HepG2 (cell line): ENCODE measurements at regions not wholly inside any gene's neighbourhood (a gene's known extent, or its start where the extent isn't known, plus 50 kb on each side); places are given as distances from the start of the nearest gene placed in this dataset.

Experiments used
- ATAC-seq: fragments of 200-7000 bp; cut with Tn5 transposase; 3 replicates; pipeline ENCODE4 v1.9.1; 2020; ENCODE audit warnings: mild to moderate bottlenecking, moderate library complexity
- BruUV-seq: library from RNA; stranded (reverse); fragments of 400-500 nt; replicated peaks from 2 replicates; lab custom pipeline; 2021; lab: Mats Ljungman, UMichigan
- CTCF ChIA-PET: fragments of 300-600 bp; formaldehyde crosslinking; extraction: SDS; loops from one replicate; lab custom pipeline; 2021; ENCODE audit warnings: low total read pairs, inconsistent platforms, low intra/inter-chr PET ratio; lab: Yijun Ruan, JAX
- POLR2A ChIA-PET: fragments of 350-600 bp; sonication (Branson Sonifier 250); formaldehyde crosslinking; loops from one replicate; lab custom pipeline; 2020; ENCODE audit warnings: antibody characterized with exemption, inconsistent platforms; lab: Yijun Ruan, JAX
- DNase-seq: peaks from one replicate; pipeline ENCODE4 v3.0.0-alpha.2; 2015; ENCODE audit warnings: low spot score
- FAIRE-seq: peaks from 3 replicates; lab custom pipeline; 2011; peaks lifted over from hg19 to GRCh38; lab: Jason Lieb, UNC
- H2AFZ ChIP-seq: one replicate; pipeline ENCODE4 v1.6.1; 2011; ENCODE audit warnings: low read length, inconsistent platforms
- H3K27ac ChIP-seq: fragments of 300-600 bp; 3 replicates; pipeline ENCODE4 v1.8.0; 2011; ENCODE audit warnings: mixed run types, mild to moderate bottlenecking, mixed read lengths, low read length, inconsistent platforms; ENCODE audit not compliant: insufficient read depth; ENCODE audit errors: extremely low read length
- H3K27me3 ChIP-seq, 2 experiments: fragments of 200-600 bp in 1 of 2; 2 replicates in 1 of 2; 3 replicates in 1 of 2; pipeline versions ENCODE4 v1.6.0 to v1.8.0; 2011; ENCODE audit warnings: low read length in 2 of 2, mild to moderate bottlenecking in 2 of 2, moderate library complexity in 2 of 2, inconsistent platforms in 1 of 2; ENCODE audit not compliant: insufficient read depth in 2 of 2, control insufficient read depth in 1 of 2
- H3K36me3 ChIP-seq, 2 experiments: fragments of 200-600 bp in 1 of 2; replicated peaks in 1 of 2; 2 replicates in 1 of 2; 3 replicates in 1 of 2; pipeline versions ENCODE4 v1.5.1 to v1.8.0; 2011; ENCODE audit warnings: low read length in 2 of 2, inconsistent platforms in 1 of 2; ENCODE audit not compliant: insufficient read depth in 2 of 2, control insufficient read depth in 1 of 2
- H3K4me1 ChIP-seq: 2 replicates; pipeline ENCODE4 v1.5.1; 2012; ENCODE audit warnings: low read length, inconsistent platforms; ENCODE audit not compliant: insufficient read depth
- H3K4me2 ChIP-seq: 2 replicates; pipeline ENCODE4 v1.6.0; 2011; ENCODE audit warnings: low read depth, low read length, inconsistent platforms
- H3K4me3 ChIP-seq, 3 experiments: fragments of 200-600 bp in 1 of 3; sonication (generic), shearing (Covaris generic) in 1 of 3; replicated peaks in 1 of 3; 2 replicates each; pipeline ENCODE4 v1.5.1; 2011 to 2016; ENCODE audit warnings: low read length in 3 of 3, inconsistent platforms in 2 of 3, low read depth in 2 of 3, mild to moderate bottlenecking in 2 of 3, control low read depth in 1 of 3, mixed read lengths in 1 of 3; ENCODE audit not compliant: insufficient read depth in 1 of 3
- H3K79me2 ChIP-seq: one replicate; pipeline ENCODE4 v1.6.1; 2011; ENCODE audit warnings: low read length, inconsistent platforms; ENCODE audit not compliant: insufficient read depth
- H3K9ac ChIP-seq: 2 replicates; pipeline ENCODE4 v1.6.0; 2011; ENCODE audit warnings: mild to moderate bottlenecking, low read depth, low read length, inconsistent platforms; ENCODE audit not compliant: insufficient read depth
- H3K9me3 ChIP-seq: 2 replicates; pipeline ENCODE4 v1.5.1; 2012; ENCODE audit warnings: mild to moderate bottlenecking, low read length
- H4K20me1 ChIP-seq: 2 replicates; pipeline ENCODE4 v1.6.0; 2011; ENCODE audit warnings: inconsistent platforms, mild to moderate bottlenecking, low read length, moderate library complexity; ENCODE audit not compliant: insufficient read depth
- MIER3 ChIP-seq: IDR thresholded peaks from 2 replicates; pipeline ENCODE4 v1.6.1; 2016; ENCODE audit warnings: missing compliant biosample characterization, borderline replicate concordance
- NFATC3 ChIP-seq: sonication (generic); formaldehyde crosslinking; IDR thresholded peaks from 2 replicates; pipeline ENCODE4 v1.5.1; 2020; ENCODE audit warnings: mild to moderate bottlenecking, missing genetic modification reagents
- SPEN ChIP-seq: sonication (generic); formaldehyde crosslinking; IDR thresholded peaks from 2 replicates; pipeline ENCODE4 v1.5.1; 2020; ENCODE audit warnings: low read depth, mild to moderate bottlenecking, missing genetic modification reagents
- ZFYVE20 ChIP-seq: sonication (generic); formaldehyde crosslinking; IDR thresholded peaks from 2 replicates; pipeline ENCODE4 v1.8.0; 2023; ENCODE audit warnings: low read depth, mild to moderate bottlenecking, moderate library complexity, missing genetic modification reagents, borderline replicate concordance
- ZNF274 ChIP-seq: sonication (generic); formaldehyde crosslinking; IDR thresholded peaks from 2 replicates; pipeline ENCODE4 v1.5.1; 2020; ENCODE audit warnings: mild to moderate bottlenecking, missing genetic modification reagents
- ZNF350 ChIP-seq: sonication (generic); formaldehyde crosslinking; IDR thresholded peaks from 2 replicates; pipeline ENCODE4 v1.4.0; 2020; ENCODE audit warnings: mild to moderate bottlenecking, low read depth, missing genetic modification reagents, borderline replicate concordance
- ZNF614 ChIP-seq: IDR thresholded peaks from 2 replicates; pipeline ENCODE4 v1.6.1; 2018; ENCODE audit warnings: missing biosample characterization, missing genetic modification reagents, inconsistent platforms, borderline replicate concordance
- ZNF713 ChIP-seq: sonication (generic); formaldehyde crosslinking; IDR thresholded peaks from 2 replicates; pipeline ENCODE4 v1.4.0; 2020; ENCODE audit warnings: mild to moderate bottlenecking, missing genetic modification reagents
- ZNF75D ChIP-seq: sonication (generic); formaldehyde crosslinking; IDR thresholded peaks from 2 replicates; pipeline ENCODE4 v1.8.1; 2023; ENCODE audit warnings: missing genetic modification reagents, mild to moderate bottlenecking, borderline replicate concordance
- ZNF761 ChIP-seq: sonication (generic); formaldehyde crosslinking; conservative IDR thresholded peaks from 2 replicates; pipeline ENCODE4 v1.4.0; 2020; ENCODE audit warnings: mild to moderate bottlenecking, missing genetic modification reagents
- WGBS: methylation state at CpG from one replicate; pipeline ENCODE4 v1.1.6; 2017; ENCODE audit warnings: low lambda C conversion rate; 5-methylcytosine and 5-hydroxymethylcytosine counted together
- in situ Hi-C: cut with HindIII; loops from 2 replicates; pipeline ENCODE4 v1.10.0; 2017; ENCODE audit warnings: low pct_unique_long_range_greater_than_20kb; ENCODE audit not compliant: extremely low pct_ligation_motif_present
- intact Hi-C: fragments of 100-400 bp; cut with micrococcal nuclease; formaldehyde crosslinking; loops from one replicate; pipeline ENCODE4 v1.10.0; 2022; ENCODE audit not compliant: unreplicated experiment
- TF ChIP-seq, protein P1 (sequence below): sonication (generic); formaldehyde crosslinking; IDR thresholded peaks from 2 replicates; pipeline ENCODE4 v1.5.0; 2020; ENCODE audit warnings: mild to moderate bottlenecking, missing genetic modification reagents
- TF ChIP-seq, protein P2 (sequence below): sonication (generic); formaldehyde crosslinking; IDR thresholded peaks from 2 replicates; pipeline ENCODE4 v1.8.1; 2023; ENCODE audit warnings: missing genetic modification reagents, mild to moderate bottlenecking, borderline replicate concordance
- TF ChIP-seq, protein P3 (sequence below): IDR thresholded peaks from 2 replicates; pipeline ENCODE4 v1.6.1; 2012; ENCODE audit warnings: low read length, improper control_type of control experiment
- TF ChIP-seq, protein P4 (sequence below): conservative IDR thresholded peaks from 2 replicates; pipeline ENCODE4 v1.6.1; 2018; ENCODE audit warnings: missing genetic modification reagents
- TF ChIP-seq, protein P5 (sequence below): sonication (generic); formaldehyde crosslinking; IDR thresholded peaks from 2 replicates; pipeline ENCODE4 v1.4.0; 2020; ENCODE audit warnings: missing genetic modification reagents, borderline replicate concordance

DNA sequence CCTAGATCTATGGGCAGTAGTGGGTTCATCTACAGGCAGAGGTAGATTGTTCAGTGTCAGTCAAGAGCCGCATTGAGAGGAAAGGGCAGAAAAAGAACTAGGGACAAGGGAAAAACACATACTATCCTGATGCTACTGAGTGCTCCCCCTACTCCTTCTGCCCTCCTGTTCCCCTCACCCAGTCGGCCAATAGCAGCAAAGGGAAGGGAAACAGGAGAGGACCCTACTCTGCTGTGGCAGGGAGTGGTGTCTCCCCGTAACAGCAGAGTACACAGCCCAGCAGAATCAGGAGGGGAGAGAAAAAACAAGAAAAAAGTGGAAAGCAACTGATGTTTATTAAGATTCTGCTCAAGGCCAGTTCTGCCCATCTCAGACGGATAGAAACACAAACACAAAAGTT lies 136.1 kb upstream of the CCDC150 start:
- ATAC-seq (no peak), FAIRE-seq (no peak), DNase-seq (no peak)
- Histone ChIP-seq H2AFZ (no peak overlapping the region), H3K4me3 (no peak overlapping the region), H3K27ac (no peak overlapping the region), H3K4me1 (no peaks in the 10 kb centered on the region), H4K20me1 (no peaks in the 10 kb centered on the region), H3K9me3 (peaks cover 24% of the 10 kb centered on the region), H3K36me3 (no peaks in the 10 kb centered on the region), H3K9ac (no peak overlapping the region), H3K4me2 (no peak overlapping the region), H3K27me3 (peaks cover 0 to 4% of the 10 kb centered on the region in 2 experiments; a peak in 1 of 5 replicates), H3K79me2 (no peaks in the 10 kb centered on the region)
- WGBS, result 25% methylated on average over 4 of the region's 4 CpGs
- in situ Hi-C loops, result no loop called here
- CTCF ChIA-PET, result no interaction called here
- no TSS peak for BruUV-seq
- POLR2A ChIA-PET, result no interaction called here
- intact Hi-C loops, result no loop called here
- TF ChIP-seq ZNF75D (CRISPR knock-in tag), result no peak
- TF ChIP-seq, protein P1, sequence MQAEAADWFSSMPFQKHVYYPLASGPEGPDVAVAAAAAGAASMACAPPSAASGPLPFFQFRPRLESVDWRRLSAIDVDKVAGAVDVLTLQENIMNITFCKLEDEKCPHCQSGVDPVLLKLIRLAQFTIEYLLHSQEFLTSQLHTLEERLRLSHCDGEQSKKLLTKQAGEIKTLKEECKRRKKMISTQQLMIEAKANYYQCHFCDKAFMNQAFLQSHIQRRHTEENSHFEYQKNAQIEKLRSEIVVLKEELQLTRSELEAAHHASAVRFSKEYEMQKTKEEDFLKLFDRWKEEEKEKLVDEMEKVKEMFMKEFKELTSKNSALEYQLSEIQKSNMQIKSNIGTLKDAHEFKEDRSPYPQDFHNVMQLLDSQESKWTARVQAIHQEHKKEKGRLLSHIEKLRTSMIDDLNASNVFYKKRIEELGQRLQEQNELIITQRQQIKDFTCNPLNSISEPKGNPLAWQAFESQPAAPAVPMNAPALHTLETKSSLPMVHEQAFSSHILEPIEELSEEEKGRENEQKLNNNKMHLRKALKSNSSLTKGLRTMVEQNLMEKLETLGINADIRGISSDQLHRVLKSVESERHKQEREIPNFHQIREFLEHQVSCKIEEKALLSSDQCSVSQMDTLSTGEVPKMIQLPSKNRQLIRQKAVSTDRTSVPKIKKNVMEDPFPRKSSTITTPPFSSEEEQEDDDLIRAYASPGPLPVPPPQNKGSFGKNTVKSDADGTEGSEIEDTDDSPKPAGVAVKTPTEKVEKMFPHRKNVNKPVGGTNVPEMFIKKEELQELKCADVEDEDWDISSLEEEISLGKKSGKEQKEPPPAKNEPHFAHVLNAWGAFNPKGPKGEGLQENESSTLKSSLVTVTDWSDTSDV (CRISPR knock-in tag), result no peak
- TF ChIP-seq MIER3 (CRISPR knock-in tag), result no peak
- no peak for TF ChIP-seq ZNF761 (CRISPR knock-in tag)
- no peak for TF ChIP-seq SPEN (CRISPR knock-in tag)
- no peak for TF ChIP-seq ZNF614 (CRISPR knock-in tag)
- TF ChIP-seq, protein P2, sequence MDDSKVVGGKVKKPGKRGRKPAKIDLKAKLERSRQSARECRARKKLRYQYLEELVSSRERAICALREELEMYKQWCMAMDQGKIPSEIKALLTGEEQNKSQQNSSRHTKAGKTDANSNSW, result no peak
- TF ChIP-seq ZNF713, result no peak
- TF ChIP-seq, protein P3, sequence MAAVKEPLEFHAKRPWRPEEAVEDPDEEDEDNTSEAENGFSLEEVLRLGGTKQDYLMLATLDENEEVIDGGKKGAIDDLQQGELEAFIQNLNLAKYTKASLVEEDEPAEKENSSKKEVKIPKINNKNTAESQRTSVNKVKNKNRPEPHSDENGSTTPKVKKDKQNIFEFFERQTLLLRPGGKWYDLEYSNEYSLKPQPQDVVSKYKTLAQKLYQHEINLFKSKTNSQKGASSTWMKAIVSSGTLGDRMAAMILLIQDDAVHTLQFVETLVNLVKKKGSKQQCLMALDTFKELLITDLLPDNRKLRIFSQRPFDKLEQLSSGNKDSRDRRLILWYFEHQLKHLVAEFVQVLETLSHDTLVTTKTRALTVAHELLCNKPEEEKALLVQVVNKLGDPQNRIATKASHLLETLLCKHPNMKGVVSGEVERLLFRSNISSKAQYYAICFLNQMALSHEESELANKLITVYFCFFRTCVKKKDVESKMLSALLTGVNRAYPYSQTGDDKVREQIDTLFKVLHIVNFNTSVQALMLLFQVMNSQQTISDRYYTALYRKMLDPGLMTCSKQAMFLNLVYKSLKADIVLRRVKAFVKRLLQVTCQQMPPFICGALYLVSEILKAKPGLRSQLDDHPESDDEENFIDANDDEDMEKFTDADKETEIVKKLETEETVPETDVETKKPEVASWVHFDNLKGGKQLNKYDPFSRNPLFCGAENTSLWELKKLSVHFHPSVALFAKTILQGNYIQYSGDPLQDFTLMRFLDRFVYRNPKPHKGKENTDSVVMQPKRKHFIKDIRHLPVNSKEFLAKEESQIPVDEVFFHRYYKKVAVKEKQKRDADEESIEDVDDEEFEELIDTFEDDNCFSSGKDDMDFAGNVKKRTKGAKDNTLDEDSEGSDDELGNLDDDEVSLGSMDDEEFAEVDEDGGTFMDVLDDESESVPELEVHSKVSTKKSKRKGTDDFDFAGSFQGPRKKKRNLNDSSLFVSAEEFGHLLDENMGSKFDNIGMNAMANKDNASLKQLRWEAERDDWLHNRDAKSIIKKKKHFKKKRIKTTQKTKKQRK, result no peak
- no peak for TF ChIP-seq ZFYVE20 (CRISPR knock-in tag)
- no peak for TF ChIP-seq NFATC3 (CRISPR knock-in tag)
- TF ChIP-seq, protein P4, sequence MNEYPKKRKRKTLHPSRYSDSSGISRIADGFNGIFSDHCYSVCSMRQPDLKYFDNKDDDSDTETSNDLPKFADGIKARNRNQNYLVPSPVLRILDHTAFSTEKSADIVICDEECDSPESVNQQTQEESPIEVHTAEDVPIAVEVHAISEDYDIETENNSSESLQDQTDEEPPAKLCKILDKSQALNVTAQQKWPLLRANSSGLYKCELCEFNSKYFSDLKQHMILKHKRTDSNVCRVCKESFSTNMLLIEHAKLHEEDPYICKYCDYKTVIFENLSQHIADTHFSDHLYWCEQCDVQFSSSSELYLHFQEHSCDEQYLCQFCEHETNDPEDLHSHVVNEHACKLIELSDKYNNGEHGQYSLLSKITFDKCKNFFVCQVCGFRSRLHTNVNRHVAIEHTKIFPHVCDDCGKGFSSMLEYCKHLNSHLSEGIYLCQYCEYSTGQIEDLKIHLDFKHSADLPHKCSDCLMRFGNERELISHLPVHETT (CRISPR knock-in tag), result no peak
- no peak for TF ChIP-seq ZNF274 (CRISPR knock-in tag)
- TF ChIP-seq ZNF350, result no peak
- TF ChIP-seq, protein P5, sequence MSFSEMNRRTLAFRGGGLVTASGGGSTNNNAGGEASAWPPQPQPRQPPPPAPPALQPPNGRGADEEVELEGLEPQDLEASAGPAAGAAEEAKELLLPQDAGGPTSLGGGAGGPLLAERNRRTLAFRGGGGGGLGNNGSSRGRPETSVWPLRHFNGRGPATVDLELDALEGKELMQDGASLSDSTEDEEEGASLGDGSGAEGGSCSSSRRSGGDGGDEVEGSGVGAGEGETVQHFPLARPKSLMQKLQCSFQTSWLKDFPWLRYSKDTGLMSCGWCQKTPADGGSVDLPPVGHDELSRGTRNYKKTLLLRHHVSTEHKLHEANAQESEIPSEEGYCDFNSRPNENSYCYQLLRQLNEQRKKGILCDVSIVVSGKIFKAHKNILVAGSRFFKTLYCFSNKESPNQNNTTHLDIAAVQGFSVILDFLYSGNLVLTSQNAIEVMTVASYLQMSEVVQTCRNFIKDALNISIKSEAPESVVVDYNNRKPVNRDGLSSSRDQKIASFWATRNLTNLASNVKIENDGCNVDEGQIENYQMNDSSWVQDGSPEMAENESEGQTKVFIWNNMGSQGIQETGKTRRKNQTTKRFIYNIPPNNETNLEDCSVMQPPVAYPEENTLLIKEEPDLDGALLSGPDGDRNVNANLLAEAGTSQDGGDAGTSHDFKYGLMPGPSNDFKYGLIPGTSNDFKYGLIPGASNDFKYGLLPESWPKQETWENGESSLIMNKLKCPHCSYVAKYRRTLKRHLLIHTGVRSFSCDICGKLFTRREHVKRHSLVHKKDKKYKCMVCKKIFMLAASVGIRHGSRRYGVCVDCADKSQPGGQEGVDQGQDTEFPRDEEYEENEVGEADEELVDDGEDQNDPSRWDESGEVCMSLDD (CRISPR knock-in tag), result no peak
